ENCODE measurements at regions not wholly inside any gene's neighbourhood (a gene's known extent, or its start where the extent isn't known, plus 50 kb on each side); places are given as distances from the start of the nearest gene placed in this dataset.

DNA sequence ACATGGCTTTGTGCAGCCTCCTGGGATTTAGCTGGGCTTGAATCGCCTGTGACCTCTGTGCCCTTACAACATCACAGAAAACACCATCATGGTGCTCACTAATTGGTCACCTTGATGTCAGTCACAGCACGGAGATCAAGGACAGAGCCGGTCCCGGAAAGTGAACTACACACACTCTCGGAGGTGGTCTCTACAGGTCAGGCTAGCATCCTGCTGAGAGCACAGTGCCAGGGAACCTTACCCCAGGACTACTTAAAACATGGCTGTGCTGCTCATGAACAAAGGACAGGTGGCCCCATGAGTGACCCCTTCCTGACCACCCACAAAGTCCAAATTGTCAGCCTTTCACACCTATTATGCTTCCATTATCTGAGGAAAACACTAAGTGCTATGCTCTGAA lies 1782.1 kb upstream of the CELF4 start:
- ChIA-PET CTCF (interaction anchor here in 1 of 2 donors (0.7 kb wide), 1 partner anchor 951 kb away, joined by 3 read pairs; no protein-coding TSS in a partner anchor), POLR2A (interaction anchor here in 1 of 2 donors (0.9 kb wide), 1 partner anchor 22 kb away, joined by 3 read pairs; no protein-coding TSS in a partner anchor)
- H3K9me3 Mint-ChIP-seq = peaks cover 9 to 28% (median 10%) of the 10 kb centered on the region in 3 donors
- ATAC-seq (replicated peaks in 1 of 4) (no peak), DNase-seq (no peak)
- H3K36me3 Mint-ChIP-seq = no peaks in the 10 kb centered on the region
- H3K27me3 ChIP-seq (replicated peaks in 1 of 2; ENCODE audit: control insufficient read depth in 2 of 2, extremely low read depth in 1 of 2, insufficient read depth in 2 of 2, low read length in 1 of 2) = no peaks in the 10 kb centered on the region
- no peak overlapping the region for H3K27ac ChIP-seq (ENCODE audit: low read length)
- no peak overlapping the region for H3K4me3 Mint-ChIP-seq
- H3K4me1 Mint-ChIP-seq = no peaks in the 10 kb centered on the region
- H3K27ac Mint-ChIP-seq = no peak overlapping the region
- no peaks in the 10 kb centered on the region for H3K9me3 ChIP-seq
- H3K4me1 ChIP-seq (ENCODE audit: control insufficient read depth in 1 of 2, extremely low read depth in 1 of 2, insufficient read depth in 2 of 2, low read length in 2 of 2) = no peaks in the 10 kb centered on the region
- no peak overlapping the region for H3K4me3 ChIP-seq (ENCODE audit: control insufficient read depth in 1 of 2, extremely low read depth in 1 of 2, low read length in 1 of 2)
- H3K27me3 Mint-ChIP-seq = no peaks in the 10 kb centered on the region
- 73% methylated on average over 5 of the region's 5 CpGs for WGBS (ENCODE audit: insufficient coverage)
- no peaks in the 10 kb centered on the region for H3K36me3 ChIP-seq (ENCODE audit: control insufficient read depth in 2 of 2, extremely low read depth in 1 of 2, insufficient read depth in 1 of 2, low read length in 1 of 2)

DNA sequence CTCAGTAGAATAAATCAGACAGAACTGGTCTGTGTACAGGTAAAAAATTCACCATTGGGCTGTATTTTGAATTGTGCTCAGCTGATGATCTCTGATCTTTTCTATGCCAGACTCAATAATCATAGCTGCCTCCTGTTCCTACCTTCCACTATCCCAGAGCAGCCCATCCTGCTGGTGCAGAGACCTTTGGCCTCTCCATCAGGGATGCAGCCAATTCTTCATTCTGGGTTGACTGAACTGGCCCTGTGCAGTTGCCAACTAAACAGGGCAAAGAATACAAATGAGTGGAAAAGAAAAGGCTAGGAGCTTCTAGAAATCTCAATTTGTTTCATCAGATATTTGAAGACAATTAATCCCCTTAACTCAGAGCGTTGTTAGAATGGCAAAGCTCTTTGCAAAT lies 1781.3 kb upstream of the CELF4 start:
- H3K9me3 Mint-ChIP-seq = peaks cover 8 to 33% (median 9%) of the 10 kb centered on the region in 3 donors
- no CpG with 5 or more reads among the region's 1 CpG for WGBS (ENCODE audit: insufficient coverage)
- H3K4me1 Mint-ChIP-seq = no peaks in the 10 kb centered on the region
- ChIA-PET POLR2A (interaction anchor here in 1 of 2 donors (0.9 kb wide), 1 partner anchor 21 kb away, joined by 3 read pairs; no protein-coding TSS in a partner anchor), CTCF (no interaction called here)
- H3K27me3 Mint-ChIP-seq = no peaks in the 10 kb centered on the region
- no peak overlapping the region for H3K27ac Mint-ChIP-seq
- no peak overlapping the region for H3K4me3 Mint-ChIP-seq
- no peak for ATAC-seq (replicated peaks in 1 of 4)
- no peak for DNase-seq
- no peaks in the 10 kb centered on the region for H3K36me3 ChIP-seq (ENCODE audit: control insufficient read depth in 2 of 2, extremely low read depth in 1 of 2, insufficient read depth in 1 of 2, low read length in 1 of 2)
- no peaks in the 10 kb centered on the region for H3K27me3 ChIP-seq (replicated peaks in 1 of 2; ENCODE audit: control insufficient read depth in 2 of 2, extremely low read depth in 1 of 2, insufficient read depth in 2 of 2, low read length in 1 of 2)
- no peaks in the 10 kb centered on the region for H3K36me3 Mint-ChIP-seq
- H3K4me1 ChIP-seq (ENCODE audit: control insufficient read depth in 1 of 2, extremely low read depth in 1 of 2, insufficient read depth in 2 of 2, low read length in 2 of 2) = no peaks in the 10 kb centered on the region
- H3K9me3 ChIP-seq = no peaks in the 10 kb centered on the region
- H3K4me3 ChIP-seq (ENCODE audit: control insufficient read depth in 1 of 2, extremely low read depth in 1 of 2, low read length in 1 of 2) = no peak overlapping the region
- H3K27ac ChIP-seq (ENCODE audit: low read length) = no peak overlapping the region

DNA sequence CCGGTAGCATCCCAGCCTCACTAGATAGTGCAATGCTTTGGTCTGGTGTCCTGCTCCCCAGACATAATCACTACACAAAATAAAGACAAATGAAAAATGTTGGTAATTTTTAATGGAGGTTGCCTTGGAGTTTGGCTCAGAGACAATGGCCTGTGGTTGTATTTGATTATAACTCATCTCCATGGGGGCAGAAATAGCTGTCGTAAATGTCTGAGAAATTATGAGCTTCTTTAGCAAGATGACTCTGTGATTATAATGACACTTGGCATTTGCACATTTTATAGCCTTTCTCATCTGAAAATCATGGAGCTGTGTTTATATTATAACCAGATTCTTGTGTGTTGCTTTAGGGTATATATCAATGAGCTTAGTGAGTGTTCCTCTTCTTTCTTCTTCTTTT lies 1779.7 kb upstream of the CELF4 start:
- peaks cover 6 to 34% (median 8%) of the 10 kb centered on the region in 3 donors for H3K9me3 Mint-ChIP-seq
- Histone ChIP-seq H3K4me3 (ENCODE audit: control insufficient read depth in 1 of 2, extremely low read depth in 1 of 2, low read length in 1 of 2) (no peak overlapping the region), H3K36me3 (ENCODE audit: control insufficient read depth in 2 of 2, extremely low read depth in 1 of 2, insufficient read depth in 1 of 2, low read length in 1 of 2) (no peaks in the 10 kb centered on the region), H3K4me1 (ENCODE audit: control insufficient read depth in 1 of 2, extremely low read depth in 1 of 2, insufficient read depth in 2 of 2, low read length in 2 of 2) (no peaks in the 10 kb centered on the region), H3K27ac (ENCODE audit: low read length) (no peak overlapping the region), H3K9me3 (no peaks in the 10 kb centered on the region), H3K27me3 (replicated peaks in 1 of 2; ENCODE audit: control insufficient read depth in 2 of 2, extremely low read depth in 1 of 2, insufficient read depth in 2 of 2, low read length in 1 of 2) (no peaks in the 10 kb centered on the region)
- no CpG with 5 or more reads among the region's 2 CpGs for WGBS (ENCODE audit: insufficient coverage)
- H3K4me1 Mint-ChIP-seq = no peaks in the 10 kb centered on the region
- ChIA-PET POLR2A (no interaction called here), CTCF (no interaction called here)
- no peak overlapping the region for H3K4me3 Mint-ChIP-seq
- DNase-seq (no peak), ATAC-seq (replicated peaks in 1 of 4) (no peak)
- no peak overlapping the region for H3K27ac Mint-ChIP-seq
- H3K27me3 Mint-ChIP-seq = no peaks in the 10 kb centered on the region
- no peaks in the 10 kb centered on the region for H3K36me3 Mint-ChIP-seq

DNA sequence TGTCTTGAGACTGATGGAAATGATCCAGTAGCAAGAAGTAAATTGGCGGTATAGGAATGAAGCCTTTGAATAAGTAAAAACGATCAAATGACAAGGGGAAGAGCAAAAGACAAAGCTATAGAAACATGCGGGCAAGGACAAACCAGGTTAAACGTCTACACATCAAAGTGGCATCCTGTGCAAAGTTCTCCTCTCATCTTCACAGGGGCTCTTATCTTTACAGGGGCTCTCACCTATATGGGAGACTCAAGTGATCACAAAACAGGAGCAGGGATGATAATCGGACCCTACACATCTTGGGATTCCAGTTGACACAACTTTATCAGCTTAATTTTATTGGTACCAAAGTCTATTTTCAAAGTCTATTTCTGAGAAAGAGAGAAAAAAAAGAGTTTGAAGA lies 1778.9 kb upstream of the CELF4 start:
- ChIA-PET CTCF (no interaction called here), POLR2A (interaction anchor here in 1 of 2 donors (0.6 kb wide), 1 partner anchor 18 kb away, joined by 3 read pairs; no protein-coding TSS in a partner anchor)
- no peak overlapping the region for H3K4me3 Mint-ChIP-seq
- ATAC-seq (replicated peaks in 1 of 4) (no peak), DNase-seq (no peak)
- no peak overlapping the region for H3K27ac ChIP-seq (ENCODE audit: low read length)
- WGBS (ENCODE audit: insufficient coverage) = 60% methylated on average over 2 of the region's 5 CpGs
- H3K9me3 ChIP-seq = no peaks in the 10 kb centered on the region
- no peaks in the 10 kb centered on the region for H3K36me3 ChIP-seq (ENCODE audit: control insufficient read depth in 2 of 2, extremely low read depth in 1 of 2, insufficient read depth in 1 of 2, low read length in 1 of 2)
- no peaks in the 10 kb centered on the region for H3K27me3 Mint-ChIP-seq
- no peak overlapping the region for H3K4me3 ChIP-seq (ENCODE audit: control insufficient read depth in 1 of 2, extremely low read depth in 1 of 2, low read length in 1 of 2)
- H3K27me3 ChIP-seq (replicated peaks in 1 of 2; ENCODE audit: control insufficient read depth in 2 of 2, extremely low read depth in 1 of 2, insufficient read depth in 2 of 2, low read length in 1 of 2) = no peaks in the 10 kb centered on the region
- H3K36me3 Mint-ChIP-seq = no peaks in the 10 kb centered on the region
- H3K9me3 Mint-ChIP-seq = peaks cover 10 to 31% (median 13%) of the 10 kb centered on the region in 3 donors
- no peak overlapping the region for H3K27ac Mint-ChIP-seq
- H3K4me1 ChIP-seq (ENCODE audit: control insufficient read depth in 1 of 2, extremely low read depth in 1 of 2, insufficient read depth in 2 of 2, low read length in 2 of 2) = no peaks in the 10 kb centered on the region
- H3K4me1 Mint-ChIP-seq = no peaks in the 10 kb centered on the region

DNA sequence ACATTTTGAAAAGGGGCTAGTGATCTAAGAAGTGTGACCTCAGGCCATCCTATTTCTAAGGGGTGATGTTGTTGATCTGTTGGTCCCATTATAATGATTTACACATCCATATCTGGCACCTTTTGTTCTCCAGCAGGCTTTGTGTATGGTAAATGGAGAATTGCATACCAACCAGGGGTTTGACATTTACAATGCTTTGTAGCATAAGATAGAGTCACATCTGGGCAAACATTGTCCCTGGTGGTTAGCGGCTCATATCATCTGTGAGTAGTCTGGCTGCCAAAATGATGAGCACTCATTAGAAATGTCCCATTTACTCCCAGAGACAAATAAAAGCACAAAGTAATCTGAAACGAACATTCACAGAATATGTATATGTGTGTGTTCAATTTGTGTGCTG lies 1775.5 kb upstream of the CELF4 start:
- Histone ChIP-seq H3K27ac (ENCODE audit: low read length) (no peak overlapping the region), H3K4me1 (ENCODE audit: control insufficient read depth in 1 of 2, extremely low read depth in 1 of 2, insufficient read depth in 2 of 2, low read length in 2 of 2) (no peaks in the 10 kb centered on the region), H3K4me3 (ENCODE audit: control insufficient read depth in 1 of 2, extremely low read depth in 1 of 2, low read length in 1 of 2) (no peak overlapping the region), H3K36me3 (ENCODE audit: control insufficient read depth in 2 of 2, extremely low read depth in 1 of 2, insufficient read depth in 1 of 2, low read length in 1 of 2) (no peaks in the 10 kb centered on the region), H3K9me3 (no peaks in the 10 kb centered on the region), H3K27me3 (replicated peaks in 1 of 2; ENCODE audit: control insufficient read depth in 2 of 2, extremely low read depth in 1 of 2, insufficient read depth in 2 of 2, low read length in 1 of 2) (no peaks in the 10 kb centered on the region)
- ChIA-PET POLR2A (no interaction called here), CTCF (no interaction called here)
- WGBS (ENCODE audit: insufficient coverage) = no CpG with 5 or more reads among the region's 2 CpGs
- H3K4me3 Mint-ChIP-seq = no peak overlapping the region
- peaks cover 13 to 31% (median 14%) of the 10 kb centered on the region in 3 donors for H3K9me3 Mint-ChIP-seq
- no peaks in the 10 kb centered on the region for H3K4me1 Mint-ChIP-seq
- no peak for DNase-seq
- H3K36me3 Mint-ChIP-seq = no peaks in the 10 kb centered on the region
- ATAC-seq (replicated peaks in 1 of 4) = no peak
- no peaks in the 10 kb centered on the region for H3K27me3 Mint-ChIP-seq
- no peak overlapping the region for H3K27ac Mint-ChIP-seq

DNA sequence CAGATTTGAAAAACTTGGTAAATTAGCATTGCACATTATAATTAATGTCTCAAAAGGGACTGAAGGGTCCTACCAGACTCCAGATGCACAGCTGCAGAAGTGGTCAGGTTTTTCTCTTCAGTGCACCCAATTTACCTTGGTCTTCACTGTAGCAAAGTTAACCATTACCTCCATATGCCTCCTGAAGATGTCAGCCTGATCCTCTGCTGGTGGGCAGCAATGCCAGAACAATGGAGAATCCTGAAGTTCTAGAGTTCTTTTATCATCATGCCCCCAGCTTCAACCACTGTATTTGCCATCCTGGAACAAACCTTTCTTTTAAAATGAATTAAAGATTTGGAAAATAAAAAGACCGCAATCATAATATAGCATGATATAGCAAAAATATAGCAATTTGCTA lies 1774.8 kb upstream of the CELF4 start:
- H3K36me3 ChIP-seq (ENCODE audit: control insufficient read depth in 2 of 2, extremely low read depth in 1 of 2, insufficient read depth in 1 of 2, low read length in 1 of 2) = no peaks in the 10 kb centered on the region
- no peak for ATAC-seq (replicated peaks in 1 of 4)
- no peak overlapping the region for H3K27ac ChIP-seq (ENCODE audit: low read length)
- Mint-ChIP-seq H3K4me1 (no peaks in the 10 kb centered on the region), H3K4me3 (no peak overlapping the region), H3K9me3 (peaks cover 13 to 35% (median 16%) of the 10 kb centered on the region in 3 donors), H3K27ac (no peak overlapping the region), H3K36me3 (no peaks in the 10 kb centered on the region), H3K27me3 (no peaks in the 10 kb centered on the region)
- H3K27me3 ChIP-seq (replicated peaks in 1 of 2; ENCODE audit: control insufficient read depth in 2 of 2, extremely low read depth in 1 of 2, insufficient read depth in 2 of 2, low read length in 1 of 2) = no peaks in the 10 kb centered on the region
- no peak for DNase-seq
- H3K4me1 ChIP-seq (ENCODE audit: control insufficient read depth in 1 of 2, extremely low read depth in 1 of 2, insufficient read depth in 2 of 2, low read length in 2 of 2) = no peaks in the 10 kb centered on the region
- WGBS (ENCODE audit: insufficient coverage) = no CpG with 5 or more reads among the region's 1 CpG
- no peaks in the 10 kb centered on the region for H3K9me3 ChIP-seq
- no peak overlapping the region for H3K4me3 ChIP-seq (ENCODE audit: control insufficient read depth in 1 of 2, extremely low read depth in 1 of 2, low read length in 1 of 2)
- ChIA-PET POLR2A (no interaction called here), CTCF (no interaction called here)

Measured in T-cell (primary cell).